GM12892 (cell line): ENCODE measurements at regions not wholly inside any gene's neighbourhood (a gene's known extent, or its start where the extent isn't known, plus 50 kb on each side); places are given as distances from the start of the nearest gene placed in this dataset.

Experiments
- POLR2A ChIP-seq: IDR thresholded peaks from 2 replicates; pipeline ENCODE4 v1.6.1; 2011; ENCODE audit warnings: low read depth, low read length, control low read depth
- POLR2AphosphoS5 ChIP-seq: IDR thresholded peaks from 2 replicates; pipeline ENCODE4 v1.6.1; 2011; ENCODE audit warnings: low read depth, low read length, control low read depth
- TAF1 ChIP-seq: IDR thresholded peaks from 2 replicates; pipeline ENCODE4 v1.6.1; 2011; ENCODE audit warnings: low read depth, mild to moderate bottlenecking, control low read depth, low read length, borderline replicate concordance

DNA sequence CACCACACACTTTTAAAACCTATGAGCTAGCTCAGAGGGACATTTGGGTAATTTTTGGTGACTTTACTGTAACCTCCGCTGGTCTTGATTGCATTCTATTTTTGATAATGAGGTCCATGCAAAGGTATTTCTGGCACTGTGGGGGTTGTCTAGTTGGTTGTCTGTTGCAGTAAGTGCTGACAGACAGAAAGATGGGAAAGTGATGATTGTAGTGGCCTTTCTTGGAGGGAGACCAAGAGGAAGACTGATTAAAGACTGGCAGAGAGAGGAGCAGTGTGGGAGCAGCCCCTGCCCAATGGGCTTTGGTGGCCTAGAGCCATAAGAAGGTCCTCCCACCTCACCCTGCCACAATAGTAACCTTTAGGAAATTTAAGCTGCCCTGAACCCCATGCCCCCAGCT lies 173.4 kb upstream of the CTBP2 start:
- no peak for TF ChIP-seq TAF1
- no peak for TF ChIP-seq POLR2A
- no peak for TF ChIP-seq POLR2AphosphoS5
